Lung (tissue), 12 donors: ENCODE measurements at regions not wholly inside any gene's neighbourhood (a gene's known extent, or its start where the extent isn't known, plus 50 kb on each side); places are given as distances from the start of the nearest gene placed in this dataset. TPM values are rescaled to one million over a fixed set of nuclear protein-coding genes. Genes with fewer than 3 reads are reported as not detected.

Experiments used
- ATAC-seq: fragments of 200-7000 bp; cut with Tn5 transposase; one replicate; pipeline ENCODE4 v1.9.1; 2020; ENCODE audit warnings: moderate number of reproducible peaks; ENCODE audit not compliant: insufficient read depth, low FRiP score
- DNase-seq, 3 donors: peaks; one replicate each; pipeline ENCODE4 v3.0.0-alpha.2; 2013 to 2017
- H3K27ac ChIP-seq, 2 donors: one replicate each; pipeline ENCODE4 v1.5.1; 2013; ENCODE audit warnings: mild to moderate bottlenecking in 2 of 2, moderate library complexity in 2 of 2, control low read depth in 1 of 2, inconsistent platforms in 1 of 2, low read depth in 1 of 2, low read length in 1 of 2
- H3K27me3 ChIP-seq, 3 donors: one replicate each; pipeline ENCODE4 v1.5.1; 2013; ENCODE audit warnings: low read length in 2 of 3; ENCODE audit not compliant: control insufficient read depth in 3 of 3, insufficient read depth in 3 of 3
- H3K36me3 ChIP-seq, 4 donors: one replicate each; pipeline ENCODE4 v1.5.1; 2013; ENCODE audit warnings: low read length in 4 of 4, mild to moderate bottlenecking in 1 of 4, moderate library complexity in 1 of 4; ENCODE audit not compliant: control insufficient read depth in 4 of 4, insufficient read depth in 4 of 4
- H3K4me1 ChIP-seq, 5 donors: one replicate each; pipeline ENCODE4 v1.5.1; 2013; ENCODE audit warnings: low read length in 5 of 5, mild to moderate bottlenecking in 2 of 5, moderate library complexity in 1 of 5; ENCODE audit not compliant: control insufficient read depth in 5 of 5, insufficient read depth in 5 of 5
- H3K4me3 ChIP-seq: one replicate; pipeline ENCODE4 v1.5.1; 2013; ENCODE audit warnings: mild to moderate bottlenecking, control low read depth, moderate library complexity
- H3K9ac ChIP-seq, 2 donors: one replicate each; pipeline ENCODE4 v1.5.1; 2013; ENCODE audit warnings: low read length in 2 of 2, control low read depth in 1 of 2; ENCODE audit not compliant: insufficient read depth in 1 of 2
- H3K9me3 ChIP-seq, 4 donors: one replicate each; pipeline ENCODE4 v1.5.1; 2013; ENCODE audit warnings: low read length in 3 of 4, mild to moderate bottlenecking in 1 of 4, moderate library complexity in 1 of 4; ENCODE audit not compliant: control insufficient read depth in 4 of 4, insufficient read depth in 3 of 4
- CTCF ChIP-seq: IDR thresholded peaks from 2 replicates; pipeline ENCODE4 v1.5.1; 2012; ENCODE audit warnings: mild to moderate bottlenecking; ENCODE audit errors: control extremely low read depth, extremely low read depth
- WGBS, 2 donors: extraction: QIAGEN DNeasy Blood & Tissue Kit; methylation state at CpG; one replicate each; pipeline ENCODE4 v1.1.7; 2013; 5-methylcytosine and 5-hydroxymethylcytosine counted together
- small RNA-seq: library from RNA; depleted of rRNA; stranded (forward); fragments of <200 nt; gene quantifications from one replicate; pipeline ENCODE3, GENCODE V24; 2014; ENCODE audit warnings: low replicate concordance
- donor health status: control.
- donor health status: control.
- donor health status: Bipolar disorder and iron deficiency.
- donor health status: healthy.
- donor health status: DM: yes; HTN: yes; CAD: no.

DNA sequence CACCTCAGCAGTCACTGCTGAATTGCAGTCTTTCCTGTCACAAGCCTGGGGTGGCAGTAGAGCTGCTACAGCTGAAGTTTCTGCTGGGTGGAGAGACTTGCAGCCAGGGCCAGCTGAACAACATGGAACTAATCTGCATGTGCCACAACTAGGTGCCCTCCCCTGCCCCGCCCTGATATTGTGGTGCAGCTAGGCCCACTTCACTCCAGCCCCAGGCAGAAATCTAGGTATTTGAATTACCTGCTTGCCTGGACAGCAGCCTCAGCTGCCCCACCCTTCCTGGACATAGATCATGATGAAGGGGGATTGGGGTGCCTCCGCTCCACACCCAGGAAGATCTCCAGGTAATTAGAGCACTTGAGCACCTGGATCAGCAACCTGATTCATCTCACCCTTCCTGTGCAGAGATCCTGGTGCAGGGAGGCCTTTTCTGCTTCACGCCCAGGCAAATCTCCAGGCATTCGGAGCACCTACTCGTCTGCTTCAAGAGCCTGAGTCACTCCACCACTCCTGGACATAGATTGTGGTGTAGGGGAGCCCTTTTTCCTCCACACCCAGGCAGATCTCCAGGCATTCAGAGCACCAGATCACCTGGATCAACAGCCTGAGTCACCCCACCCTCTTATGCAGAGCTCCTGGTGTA lies 477.0 kb downstream of the SOX5 start:
- 65 to 73% methylated on average over 5 of the region's 5 CpGs for WGBS, 2 donors
- TF ChIP-seq CTCF, result no peak
- peaks cover 0 to 7% (median 0%) of the 10 kb centered on the region in 4 donors for H3K9me3 ChIP-seq
- no peak overlapping the region for H3K9ac ChIP-seq
- peak in 1 of 3 donors; percentile 4 for DNase-seq
- no peaks in the 10 kb centered on the region for H3K27me3 ChIP-seq
- ATAC-seq, result peak; percentile 89
- H3K4me3 ChIP-seq, result no peak overlapping the region
- no peaks in the 10 kb centered on the region for H3K36me3 ChIP-seq
- H3K4me1 ChIP-seq, result no peaks in the 10 kb centered on the region
- peak overlapping the region in 1 of 2 donors; percentile 65 for H3K27ac ChIP-seq

GRCh38 chr12:23473071-23473470 lies 476.4 kb downstream of the SOX5 start:
- Histone ChIP-seq H3K4me1 (no peaks in the 10 kb centered on the region), H3K4me3 (no peak overlapping the region), H3K27ac (peak overlapping the region in 1 of 2 donors; percentile 2), H3K27me3 (no peaks in the 10 kb centered on the region), H3K9ac (no peak overlapping the region), H3K36me3 (no peaks in the 10 kb centered on the region), H3K9me3 (peaks cover 0 to 7% (median 0%) of the 10 kb centered on the region in 4 donors)
- 78 to 86% methylated on average over 4 of the region's 4 CpGs for WGBS, 2 donors
- TF ChIP-seq CTCF, result no peak
- DNase-seq (no peak), ATAC-seq (no peak)

DNA sequence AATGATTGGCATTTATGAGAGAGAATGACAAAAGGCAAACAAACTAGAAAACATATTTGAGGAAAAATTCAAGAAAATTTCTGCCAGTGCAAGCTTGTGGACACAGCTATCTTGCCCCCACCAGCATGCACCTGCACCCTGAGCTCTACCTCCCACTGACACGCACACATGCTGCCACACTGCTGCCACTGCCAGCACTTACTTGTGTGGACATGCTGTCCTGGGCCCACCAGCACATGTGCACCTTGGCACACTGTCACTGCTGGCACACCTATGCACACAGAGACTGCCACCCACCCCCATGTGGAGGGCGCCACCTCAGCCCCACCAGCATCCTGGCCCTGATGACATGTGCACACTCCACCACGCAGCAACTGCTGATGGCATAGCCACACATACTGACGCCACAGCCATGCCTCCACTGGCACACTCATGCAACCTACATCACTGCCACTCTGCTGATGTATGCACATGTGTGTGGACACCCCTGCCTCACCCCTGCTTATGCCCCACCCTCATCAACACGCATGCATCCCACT lies 475.0 kb downstream of the SOX5 start:
- 90 to 93% methylated on average over 5 of the region's 5 CpGs for WGBS, 2 donors
- DNase-seq (no peak), ATAC-seq (no peak)
- H3K4me1 ChIP-seq, result no peaks in the 10 kb centered on the region
- TF ChIP-seq CTCF, result no peak
- H3K36me3 ChIP-seq, result no peaks in the 10 kb centered on the region
- no peaks in the 10 kb centered on the region for H3K27me3 ChIP-seq
- H3K27ac ChIP-seq, result no peak overlapping the region
- no peak overlapping the region for H3K4me3 ChIP-seq
- H3K9me3 ChIP-seq, result peaks cover 0 to 7% (median 0%) of the 10 kb centered on the region in 4 donors
- no peak overlapping the region for H3K9ac ChIP-seq

Small RNAs in the stretch of these regions (small RNA-seq; reads per million reads assigned to genes)
- not detected for gene AC087258.2
